ENCODE measurements at regions not wholly inside any gene's neighbourhood (a gene's known extent, or its start where the extent isn't known, plus 50 kb on each side); places are given as distances from the start of the nearest gene placed in this dataset.

GRCh38 chr5:129217179-129217578 is 122.6 kb downstream of the ISOC1 start:
- no peak for DNase-seq (ENCODE audit: low read depth)
- ChIA-PET CTCF (no interaction called here), POLR2A (no interaction called here)
- Histone ChIP-seq H3K4me3 (ENCODE audit: low read depth, low read length) (no peak overlapping the region), H3K27me3 (ENCODE audit: control insufficient read depth, insufficient read depth, low read length) (no peaks in the 10 kb centered on the region), H3K36me3 (ENCODE audit: control insufficient read depth, insufficient read depth, low read length) (no peaks in the 10 kb centered on the region)
- no peak for TF ChIP-seq CTCF (IDR thresholded peaks at IDR 0.05; ENCODE audit: insufficient read depth, low read depth, low read length)

GRCh38 chr5:129223178-129223577 is 128.6 kb downstream of the ISOC1 start:
- ChIA-PET CTCF (no interaction called here), POLR2A (no interaction called here)
- TF ChIP-seq CTCF (IDR thresholded peaks at IDR 0.05; ENCODE audit: insufficient read depth, low read depth, low read length), result no peak
- H3K27me3 ChIP-seq (ENCODE audit: control insufficient read depth, insufficient read depth, low read length), result no peaks in the 10 kb centered on the region
- H3K36me3 ChIP-seq (ENCODE audit: control insufficient read depth, insufficient read depth, low read length), result no peaks in the 10 kb centered on the region
- DNase-seq (ENCODE audit: low read depth), result no peak
- no peak overlapping the region for H3K4me3 ChIP-seq (ENCODE audit: low read depth, low read length)

DNA sequence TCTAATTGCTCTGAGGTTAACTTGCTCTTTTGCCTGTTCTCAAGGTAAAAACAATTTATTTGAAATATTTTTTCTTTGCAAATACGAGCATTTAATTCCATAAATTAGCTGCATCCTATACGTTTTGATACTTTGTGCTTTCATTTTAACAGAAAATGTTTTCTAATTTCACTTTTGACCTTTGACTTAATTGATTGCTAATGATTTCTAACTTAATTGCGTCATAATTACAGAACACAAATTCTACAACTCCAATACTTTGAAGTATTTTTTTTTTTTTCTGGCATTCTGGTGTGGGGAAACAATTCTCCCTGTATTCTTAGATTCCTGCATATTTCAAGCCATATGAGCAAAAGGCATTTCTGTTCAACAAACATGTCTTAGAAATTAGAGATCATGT is 134.0 kb downstream of the ISOC1 start:
- TF ChIP-seq CTCF (IDR thresholded peaks at IDR 0.05; ENCODE audit: insufficient read depth, low read depth, low read length), result no peak
- ChIA-PET POLR2A (no interaction called here), CTCF (no interaction called here)
- Histone ChIP-seq H3K27me3 (ENCODE audit: control insufficient read depth, insufficient read depth, low read length) (no peaks in the 10 kb centered on the region), H3K4me3 (ENCODE audit: low read depth, low read length) (no peak overlapping the region), H3K36me3 (ENCODE audit: control insufficient read depth, insufficient read depth, low read length) (no peaks in the 10 kb centered on the region)
- DNase-seq (ENCODE audit: low read depth), result no peak

DNA sequence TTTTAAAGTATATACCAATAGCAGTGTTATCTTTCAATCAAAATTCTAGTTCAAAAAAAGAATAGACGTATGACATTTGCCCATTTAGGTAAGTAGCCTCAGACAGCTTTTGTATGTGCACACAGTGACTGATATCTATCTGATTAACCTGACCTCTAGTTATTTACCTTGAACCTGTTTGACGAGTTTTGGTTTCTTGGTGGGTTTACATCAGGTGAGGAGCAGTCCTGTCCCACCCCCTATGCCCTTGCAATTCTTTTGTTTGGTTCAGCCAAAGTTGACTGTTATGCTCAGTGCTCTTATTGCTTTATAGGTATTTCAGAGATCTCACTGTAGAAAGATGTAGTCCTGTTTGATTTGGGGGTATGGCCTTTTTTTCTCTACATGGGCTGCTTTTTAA is 147.2 kb downstream of the ISOC1 start:
- no peak for TF ChIP-seq CTCF (IDR thresholded peaks at IDR 0.05; ENCODE audit: insufficient read depth, low read depth, low read length)
- H3K4me3 ChIP-seq (ENCODE audit: low read depth, low read length), result no peak overlapping the region
- no peaks in the 10 kb centered on the region for H3K36me3 ChIP-seq (ENCODE audit: control insufficient read depth, insufficient read depth, low read length)
- DNase-seq (ENCODE audit: low read depth), result no peak
- no peaks in the 10 kb centered on the region for H3K27me3 ChIP-seq (ENCODE audit: control insufficient read depth, insufficient read depth, low read length)
- ChIA-PET POLR2A (no interaction called here), CTCF (no interaction called here)

DNA sequence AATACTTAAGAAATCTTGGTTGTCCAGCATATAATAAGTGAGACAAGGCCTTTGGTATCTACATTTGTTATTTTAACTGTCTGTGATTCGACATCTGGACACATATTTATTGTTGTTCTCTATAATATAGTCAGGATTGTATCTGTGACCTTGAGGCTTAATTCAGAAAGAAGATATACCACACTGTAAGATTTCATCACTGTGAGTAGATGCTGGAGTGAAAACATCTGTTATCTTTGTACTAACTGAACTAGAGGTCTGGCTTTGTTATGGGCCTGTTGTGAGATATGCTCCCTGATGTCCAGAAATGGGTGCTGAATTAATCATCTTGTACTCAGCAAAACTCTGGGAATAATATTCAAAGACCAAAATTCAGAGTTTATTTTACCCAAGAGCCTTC is 148.5 kb downstream of the ISOC1 start:
- H3K27me3 ChIP-seq (ENCODE audit: control insufficient read depth, insufficient read depth, low read length), result no peaks in the 10 kb centered on the region
- TF ChIP-seq CTCF (IDR thresholded peaks at IDR 0.05; ENCODE audit: insufficient read depth, low read depth, low read length), result no peak
- H3K4me3 ChIP-seq (ENCODE audit: low read depth, low read length), result no peak overlapping the region
- ChIA-PET CTCF (no interaction called here), POLR2A (no interaction called here)
- no peaks in the 10 kb centered on the region for H3K36me3 ChIP-seq (ENCODE audit: control insufficient read depth, insufficient read depth, low read length)
- DNase-seq (ENCODE audit: low read depth), result no peak

Data from BJ (cell line).